Glomerular visceral epithelial cell (primary cell): ENCODE measurements at regions not wholly inside any gene's neighbourhood (a gene's known extent, or its start where the extent isn't known, plus 50 kb on each side); places are given as distances from the start of the nearest gene placed in this dataset.
"Not testable (repeated sequence)": the region's sequence is repeated elsewhere in the genome, so short reads cannot be mapped to it uniquely, and the experiment has no call there.

Source experiments
- DNase-seq: peaks from one replicate; pipeline ENCODE4 v3.0.0-alpha.2; 2016; ENCODE audit errors: extremely low spot score

DNA sequence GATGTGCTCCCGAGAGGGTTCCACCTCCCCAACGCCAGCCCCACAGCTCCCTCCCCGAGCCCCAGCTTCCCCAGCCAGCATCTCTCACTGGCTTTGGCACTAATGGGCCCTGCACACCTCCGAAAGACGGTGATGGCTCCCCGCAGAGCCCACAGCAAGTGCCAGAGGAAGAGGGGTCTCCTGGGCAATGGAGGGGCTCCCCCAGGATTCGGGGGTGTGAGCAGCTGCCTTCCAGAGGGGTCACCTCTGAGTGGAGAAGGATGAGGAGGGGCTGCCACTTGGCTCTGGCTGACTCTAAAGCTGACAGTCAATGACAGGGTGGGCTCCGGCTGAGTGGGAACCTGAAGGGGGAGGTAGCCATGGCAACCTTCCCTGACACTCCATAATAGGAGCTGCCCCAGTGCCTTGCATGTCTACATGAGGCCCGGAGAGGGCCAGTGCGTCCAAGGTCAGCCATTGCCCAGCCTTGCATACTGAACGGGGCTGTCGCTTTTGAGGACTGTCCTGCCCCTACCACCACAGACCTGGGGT lies 98.6 kb upstream of the SYT13 start:
- DNase-seq, result no peak

DNA sequence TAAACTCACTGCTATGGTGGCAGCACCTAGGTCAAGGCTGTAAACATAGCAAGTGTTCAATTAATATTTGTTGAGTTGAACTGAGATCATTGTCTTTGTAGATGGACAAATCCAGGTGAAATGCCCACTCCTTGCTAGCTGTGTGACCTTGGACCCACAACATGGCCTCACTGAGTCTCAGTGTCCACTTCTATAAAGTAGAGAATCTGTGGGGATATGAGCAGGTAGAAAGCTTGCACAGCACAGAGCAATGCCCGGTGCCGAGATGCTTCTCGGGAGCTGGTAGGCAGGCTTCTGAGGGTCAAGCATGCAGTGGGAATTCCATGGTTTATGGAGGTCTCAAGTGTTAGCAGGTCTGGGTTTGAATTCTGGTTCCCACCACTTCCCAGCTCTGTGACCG lies 97.9 kb upstream of the SYT13 start:
- no peak for DNase-seq

- DNase-seq, result peak; percentile 26
Measured at GRCh38 chr11:45383224-45383623, 97.1 kb upstream of the SYT13 start.

DNA sequence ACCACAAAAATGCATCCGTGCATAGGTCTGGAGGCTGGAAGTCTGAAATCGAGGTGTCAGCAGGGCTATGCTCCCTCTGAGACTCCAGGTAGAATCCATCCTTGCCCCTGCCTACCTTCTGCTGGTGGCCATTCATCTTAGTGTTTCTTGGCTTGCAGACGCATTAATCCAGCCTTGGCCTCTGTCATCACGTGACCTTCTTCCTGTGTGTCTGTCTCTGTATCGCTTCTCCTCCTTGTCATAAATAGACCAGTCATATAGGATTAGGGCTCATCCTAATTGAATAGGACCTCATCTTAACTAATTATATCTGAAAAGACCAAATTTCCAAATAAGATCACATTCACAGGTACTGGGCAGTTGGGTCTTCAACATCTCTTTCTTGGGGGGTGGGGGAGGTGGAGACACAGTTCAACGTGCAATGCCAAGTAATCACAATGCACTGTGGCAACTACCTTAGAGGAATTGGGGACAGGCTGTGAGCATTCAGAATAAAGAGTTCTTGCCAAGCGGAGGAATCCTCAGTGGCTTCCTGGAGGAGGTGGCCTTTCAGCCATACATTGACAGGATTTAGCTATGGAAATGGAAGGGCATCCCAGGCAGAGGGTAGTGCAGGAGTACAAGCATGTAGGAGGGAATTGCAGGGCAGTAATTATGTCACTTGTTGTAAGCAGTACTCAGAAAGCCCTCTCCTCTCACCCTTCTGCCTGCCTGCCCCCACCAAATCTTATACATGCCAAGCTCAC lies 96.2 kb upstream of the SYT13 start:
- no peak for DNase-seq

GRCh38 chr11:45379162-45379863 lies 93.2 kb upstream of the SYT13 start:
- no peak for DNase-seq

- no peak for DNase-seq
Measured at GRCh38 chr11:45378516-45378915, 92.4 kb upstream of the SYT13 start.

DNA sequence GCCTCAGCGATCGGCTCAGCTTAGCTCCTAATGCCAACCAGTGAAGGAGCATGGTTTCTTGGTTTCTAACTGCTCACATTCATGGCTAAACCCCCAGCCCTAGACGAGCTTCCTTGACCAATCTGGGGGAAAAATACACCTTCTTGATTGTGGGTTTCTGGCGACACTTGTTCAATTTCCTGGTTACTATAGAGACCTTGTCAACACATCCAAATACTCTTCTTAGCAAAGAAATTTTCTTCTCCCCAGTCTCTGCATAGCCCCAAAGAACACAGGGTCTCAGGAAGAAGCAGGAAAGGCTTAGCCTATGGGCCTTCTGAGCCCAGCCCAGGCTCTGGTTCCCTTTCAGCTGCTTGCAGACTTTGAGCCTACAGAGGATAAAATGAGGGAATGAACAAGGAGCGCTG lies 88.5 kb upstream of the SYT13 start:
- DNase-seq, result no peak

GRCh38 chr11:45374130-45374529 lies 88.0 kb upstream of the SYT13 start:
- DNase-seq, result no peak

DNA sequence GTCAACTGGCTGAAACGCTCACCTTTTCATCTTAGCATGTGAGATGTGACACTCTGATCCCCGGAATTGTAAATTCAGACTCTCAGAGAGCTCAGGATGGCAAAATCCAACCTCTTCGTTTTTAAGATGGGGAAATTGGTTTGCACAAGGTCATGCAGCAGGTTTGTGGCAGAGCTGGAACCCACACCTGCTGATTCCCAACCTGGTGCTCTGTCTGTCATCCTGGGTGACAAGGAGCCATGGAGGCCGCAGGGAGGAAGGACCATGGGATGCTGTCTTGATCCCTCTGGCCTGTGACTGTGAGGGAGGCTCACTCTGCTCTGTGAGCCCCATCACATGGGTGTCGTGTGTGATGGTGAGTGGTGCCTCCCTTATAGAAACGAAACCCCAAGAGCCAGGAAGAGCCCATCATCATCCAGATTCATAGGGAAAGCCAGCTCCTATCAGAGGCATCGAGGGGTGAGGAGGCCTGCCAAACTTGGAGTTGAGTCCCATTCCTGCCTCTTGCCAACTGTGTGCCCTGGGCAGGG lies 87.4 kb upstream of the SYT13 start:
- no peak for DNase-seq

DNA sequence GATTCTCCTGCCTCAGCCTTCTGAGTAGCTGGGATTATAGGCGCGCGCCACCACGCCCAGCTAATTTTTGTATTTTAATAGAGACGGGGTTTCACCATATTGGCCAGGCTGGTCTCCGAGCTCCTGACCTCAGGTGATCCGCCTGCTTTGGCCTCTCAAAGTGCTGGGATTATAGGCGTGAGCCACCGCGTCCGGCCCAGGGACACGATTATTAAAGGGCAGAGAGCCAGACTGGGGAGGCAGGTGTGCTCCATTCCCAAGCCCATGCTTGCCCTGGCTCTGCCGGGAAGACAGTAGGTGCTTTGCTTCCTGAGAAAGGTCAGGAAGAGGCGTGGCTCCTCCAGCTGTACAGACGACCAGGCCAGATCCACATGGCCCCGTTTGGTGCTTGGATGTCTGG lies 86.3 kb upstream of the SYT13 start:
- not testable (repeated sequence) for DNase-seq

- DNase-seq, result peak; percentile 62
Measured at GRCh38 chr11:45371251-45372115, 85.3 kb upstream of the SYT13 start.

GRCh38 chr11:45369313-45369712 lies 83.2 kb upstream of the SYT13 start:
- DNase-seq, result no peak

DNA sequence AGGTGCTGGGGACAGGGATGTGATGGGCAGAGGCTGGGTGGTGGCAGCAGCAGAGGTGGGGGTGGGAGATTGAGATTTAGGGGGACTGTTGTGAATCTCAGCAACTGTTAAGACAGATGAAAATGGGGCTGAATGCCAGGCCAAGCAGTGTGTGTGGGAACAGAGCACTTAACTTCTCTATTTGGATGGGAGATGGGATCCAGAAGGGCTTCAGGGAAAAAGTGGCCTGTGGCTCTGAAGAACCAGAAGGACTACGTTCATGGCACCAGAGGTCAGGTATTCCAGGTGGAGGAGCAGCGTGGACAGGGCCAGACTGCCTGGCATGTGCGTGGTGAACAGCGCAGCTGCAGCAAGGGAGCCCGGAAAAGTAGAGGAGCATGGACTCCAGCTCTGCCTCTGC lies 82.6 kb upstream of the SYT13 start:
- DNase-seq, result no peak

GRCh38 chr11:45366619-45367190 lies 80.6 kb upstream of the SYT13 start:
- no peak for DNase-seq

DNA sequence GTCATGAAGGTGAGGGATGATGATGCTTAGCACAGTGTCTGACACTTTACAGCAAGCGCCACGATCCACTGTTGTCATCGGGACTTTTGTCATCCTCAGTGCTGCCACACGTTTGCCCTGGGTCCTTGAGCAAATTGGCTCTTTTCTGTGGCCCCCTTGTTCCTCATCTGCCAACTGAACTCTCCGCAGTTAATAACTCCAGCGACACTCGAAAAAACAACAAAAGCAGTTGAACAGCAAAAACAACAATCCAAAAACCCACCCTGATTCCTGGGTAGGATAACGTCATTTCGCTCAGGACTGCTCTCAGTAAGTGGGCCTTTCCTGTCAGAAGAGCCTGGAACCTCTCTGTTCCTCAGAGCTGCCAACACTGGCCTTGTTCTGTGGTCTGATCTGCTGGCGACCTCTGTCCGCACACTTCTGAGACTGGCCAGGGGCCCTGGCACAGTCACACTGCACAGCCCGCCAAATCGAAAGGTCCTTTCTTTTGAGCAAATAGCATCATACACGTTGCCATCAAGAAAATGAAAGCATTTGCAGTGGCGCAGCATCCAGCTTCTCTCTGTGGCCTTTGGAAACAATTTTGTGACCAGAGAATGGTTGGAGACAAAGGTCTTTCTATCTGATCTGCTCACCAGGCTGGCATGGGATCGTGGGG lies 79.9 kb upstream of the SYT13 start:
- DNase-seq, result no peak

- DNase-seq, result no peak
Measured at GRCh38 chr11:45362636-45363035, 76.5 kb upstream of the SYT13 start.

DNA sequence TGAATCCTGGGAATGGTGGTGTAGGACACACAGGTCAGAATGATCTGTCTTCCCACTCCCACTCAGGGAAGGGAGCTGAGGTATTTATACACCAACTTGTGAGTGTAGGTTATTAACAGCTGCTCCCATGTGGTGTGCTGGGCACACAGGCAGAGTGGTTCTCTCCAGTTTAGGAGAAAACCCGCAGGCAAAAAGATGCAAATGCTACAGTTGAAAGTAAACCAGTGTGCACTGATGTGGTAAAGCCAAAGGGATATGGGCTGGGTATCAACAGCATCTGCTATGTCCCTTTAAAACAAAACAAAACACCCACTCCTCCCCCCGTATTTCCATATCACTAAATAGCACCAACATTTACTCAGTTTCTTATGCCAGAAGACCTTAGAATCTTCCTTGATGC lies 75.4 kb upstream of the SYT13 start:
- no peak for DNase-seq

DNA sequence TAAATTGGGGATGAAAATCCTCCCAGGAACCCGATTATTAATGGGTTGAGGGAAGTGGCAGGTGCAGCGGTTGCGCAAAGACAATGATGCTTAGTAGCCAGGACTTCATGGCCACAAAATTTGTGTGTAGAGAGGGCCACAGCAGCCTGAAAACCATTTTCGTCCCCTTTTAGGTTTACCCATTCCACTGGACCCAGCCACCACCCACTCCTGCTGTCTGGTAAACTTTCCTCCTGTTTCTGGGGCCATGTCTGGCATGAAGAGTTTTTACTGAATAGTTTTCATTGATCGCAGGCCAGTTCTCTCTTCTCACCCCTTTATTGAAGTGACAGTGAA lies 69.5 kb upstream of the SYT13 start:
- no peak for DNase-seq

GRCh38 chr11:45354976-45355705 lies 69.0 kb upstream of the SYT13 start:
- peak; percentile 64 for DNase-seq

DNA sequence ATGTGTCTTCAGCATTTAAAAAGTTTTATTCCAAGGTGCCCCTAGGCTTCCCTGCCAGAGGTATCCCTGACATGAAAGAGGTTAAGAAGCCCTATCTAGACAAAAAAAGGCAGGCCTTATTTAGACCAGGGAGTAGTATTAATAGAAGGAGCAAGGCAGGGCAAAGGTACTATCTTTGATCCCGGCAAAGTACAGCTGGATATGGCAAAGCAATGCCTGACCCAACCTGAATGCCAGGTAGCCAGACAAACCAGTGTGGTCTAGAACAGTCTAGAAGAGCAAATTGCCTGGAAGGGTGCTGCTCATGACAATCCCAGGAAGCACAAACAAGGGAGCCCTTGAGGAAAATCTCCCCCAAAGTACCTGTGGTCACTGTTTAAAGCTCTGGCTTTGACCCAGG lies 62.6 kb upstream of the SYT13 start:
- DNase-seq, result no peak
